GM12872 (cell line): ENCODE measurements at regions not wholly inside any gene's neighbourhood (a gene's known extent, or its start where the extent isn't known, plus 50 kb on each side); places are given as distances from the start of the nearest gene placed in this dataset.

ENCODE experiments used
- TF ChIP-seq, protein P1 (sequence below): IDR thresholded peaks from 3 replicates; pipeline ENCODE4 v1.5.1; 2011; ENCODE audit warnings: low read depth, mild to moderate bottlenecking, low read length, moderate library complexity; ENCODE audit not compliant: insufficient read depth

DNA sequence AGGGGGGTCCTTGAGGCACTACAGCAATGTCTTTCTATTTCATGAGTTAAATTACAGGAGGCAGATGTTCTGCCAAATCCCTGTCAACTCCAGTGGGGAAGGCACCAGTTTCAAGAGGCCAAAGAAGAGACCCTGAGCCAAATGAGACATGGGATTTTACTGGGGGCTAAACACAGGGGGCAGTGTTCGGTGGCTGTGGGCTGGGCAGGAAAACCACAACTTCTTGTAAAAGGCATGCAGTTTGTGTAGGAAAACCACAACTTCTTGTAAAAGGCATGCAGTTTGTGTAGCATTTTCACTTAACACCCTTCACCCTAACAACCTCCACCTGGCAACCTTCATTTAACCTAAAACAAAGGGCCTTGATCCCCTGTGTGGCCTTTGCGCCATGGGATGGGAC lies 61.0 kb downstream of the POLR2M start:
- TF ChIP-seq, protein P1, sequence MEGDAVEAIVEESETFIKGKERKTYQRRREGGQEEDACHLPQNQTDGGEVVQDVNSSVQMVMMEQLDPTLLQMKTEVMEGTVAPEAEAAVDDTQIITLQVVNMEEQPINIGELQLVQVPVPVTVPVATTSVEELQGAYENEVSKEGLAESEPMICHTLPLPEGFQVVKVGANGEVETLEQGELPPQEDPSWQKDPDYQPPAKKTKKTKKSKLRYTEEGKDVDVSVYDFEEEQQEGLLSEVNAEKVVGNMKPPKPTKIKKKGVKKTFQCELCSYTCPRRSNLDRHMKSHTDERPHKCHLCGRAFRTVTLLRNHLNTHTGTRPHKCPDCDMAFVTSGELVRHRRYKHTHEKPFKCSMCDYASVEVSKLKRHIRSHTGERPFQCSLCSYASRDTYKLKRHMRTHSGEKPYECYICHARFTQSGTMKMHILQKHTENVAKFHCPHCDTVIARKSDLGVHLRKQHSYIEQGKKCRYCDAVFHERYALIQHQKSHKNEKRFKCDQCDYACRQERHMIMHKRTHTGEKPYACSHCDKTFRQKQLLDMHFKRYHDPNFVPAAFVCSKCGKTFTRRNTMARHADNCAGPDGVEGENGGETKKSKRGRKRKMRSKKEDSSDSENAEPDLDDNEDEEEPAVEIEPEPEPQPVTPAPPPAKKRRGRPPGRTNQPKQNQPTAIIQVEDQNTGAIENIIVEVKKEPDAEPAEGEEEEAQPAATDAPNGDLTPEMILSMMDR, result no peak

GRCh38 chr15:57769266-57769665 lies 62.8 kb downstream of the POLR2M start:
- TF ChIP-seq, protein P1, result no peak

DNA sequence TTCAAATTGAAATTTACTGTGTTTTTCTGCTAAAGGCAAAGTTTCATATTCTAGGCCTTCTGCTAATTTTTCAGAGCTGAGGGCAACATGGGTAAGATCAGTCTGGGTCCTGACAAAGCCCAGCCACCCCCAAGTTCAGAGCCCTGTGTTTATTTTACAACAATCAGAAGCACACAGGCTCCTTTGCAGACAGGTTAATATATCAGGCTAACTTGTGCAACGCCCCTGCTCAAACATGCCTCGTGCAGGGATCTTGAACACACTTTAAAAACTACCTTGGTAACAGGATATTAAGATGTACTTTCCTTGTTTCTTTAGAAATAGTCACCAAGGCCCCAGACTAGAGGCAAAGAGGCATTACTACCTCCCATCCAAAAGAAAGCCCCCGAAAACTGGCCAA lies 64.0 kb downstream of the POLR2M start:
- TF ChIP-seq, protein P1, result no peak

- TF ChIP-seq, protein P1, result no peak
These were observed 65.9 kb downstream of the POLR2M start for GRCh38 chr15:57772223-57772957.

DNA sequence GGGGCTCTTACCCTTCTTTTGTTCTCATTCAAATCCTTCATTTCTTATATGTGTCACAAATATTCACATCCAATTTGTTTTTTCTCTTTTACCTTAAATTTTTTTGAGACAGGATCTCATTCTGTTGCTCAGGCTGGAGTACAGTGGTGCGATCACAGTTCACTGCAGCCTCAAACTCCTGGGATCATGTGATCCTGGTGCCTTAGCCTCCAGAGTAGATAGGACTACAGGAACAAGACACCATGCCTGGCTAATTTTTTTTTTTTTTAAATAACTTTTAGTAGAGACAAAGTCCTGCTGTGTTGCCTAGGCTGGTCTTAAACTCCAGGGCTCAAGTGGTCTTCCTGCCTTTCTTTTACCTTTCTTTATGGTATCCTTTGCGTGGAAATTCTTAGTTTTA lies 66.5 kb downstream of the POLR2M start:
- TF ChIP-seq, protein P1, result no peak

DNA sequence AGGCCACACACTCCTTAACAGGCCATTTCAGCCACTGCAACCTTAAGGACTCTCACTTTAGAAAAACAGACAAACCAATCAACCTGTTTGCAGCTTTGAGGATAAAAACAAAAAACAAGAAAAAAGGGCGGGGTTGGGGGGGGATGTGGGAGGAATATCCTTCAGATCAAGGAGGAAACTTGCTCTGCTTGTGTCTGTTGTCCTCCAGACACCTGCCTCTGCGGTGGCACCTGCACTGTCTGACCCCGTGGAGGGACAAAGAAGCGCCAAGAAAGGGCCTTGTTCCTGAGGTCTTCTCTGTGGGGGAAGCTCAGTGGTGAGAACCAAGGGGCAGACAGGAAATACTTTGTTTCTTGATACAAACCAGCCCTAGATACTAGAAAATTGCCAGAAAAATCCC lies 70.5 kb downstream of the POLR2M start:
- TF ChIP-seq, protein P1, result no peak

DNA sequence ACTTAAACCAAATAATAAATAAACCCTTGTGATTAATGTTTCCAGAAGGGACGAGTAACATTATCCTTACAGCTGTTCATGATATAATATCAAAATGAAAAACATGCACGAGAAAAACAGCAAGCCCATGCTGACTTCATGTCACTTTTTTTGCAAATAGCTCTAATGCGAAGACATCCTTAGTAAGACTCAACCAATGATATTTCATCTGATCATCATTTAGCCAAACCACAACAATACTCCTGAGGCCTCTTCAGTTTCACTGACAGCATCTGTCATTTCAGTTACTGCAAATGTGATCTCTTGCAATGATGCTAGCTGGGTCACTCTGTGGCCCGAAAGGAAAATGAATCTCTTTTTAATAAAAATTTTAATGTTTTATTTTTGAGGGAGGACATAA lies 74.0 kb downstream of the POLR2M start:
- TF ChIP-seq, protein P1, result no peak
